ENCODE measurements at regions not wholly inside any gene's neighbourhood (a gene's known extent, or its start where the extent isn't known, plus 50 kb on each side); places are given as distances from the start of the nearest gene placed in this dataset.

DNA sequence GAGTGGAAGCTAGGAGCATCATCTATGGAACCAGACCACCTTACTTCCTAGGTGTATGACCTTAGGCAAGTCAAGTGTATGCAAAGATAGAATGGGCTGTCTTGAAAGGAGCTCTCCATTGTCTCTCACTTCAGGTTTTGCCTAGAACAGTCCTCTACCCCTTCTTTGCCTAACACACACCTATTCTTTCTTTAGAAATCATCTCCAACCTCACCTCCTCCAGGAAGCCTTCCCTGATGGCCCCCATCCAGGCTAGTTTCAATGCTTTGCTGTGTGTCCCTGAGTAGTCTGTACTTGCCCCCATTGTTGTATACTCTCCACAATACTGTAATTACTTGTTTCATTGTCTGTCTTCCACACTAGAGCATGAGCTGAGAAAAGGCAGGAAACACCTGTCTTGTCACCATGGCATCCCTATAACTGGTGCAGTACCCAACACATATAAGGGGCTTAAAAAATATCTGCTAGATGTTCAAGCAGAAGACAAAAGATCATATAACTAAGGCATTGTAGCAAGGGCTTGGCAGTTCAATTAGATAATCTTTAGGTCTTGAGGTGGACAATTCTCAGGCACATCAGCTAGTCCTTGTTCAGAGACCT is 83.0 kb downstream of the RRAGC start:
- no peak for TF ChIP-seq POLR2AphosphoS5 (IDR thresholded peaks at IDR 0.05)
- TF ChIP-seq, protein P1, sequence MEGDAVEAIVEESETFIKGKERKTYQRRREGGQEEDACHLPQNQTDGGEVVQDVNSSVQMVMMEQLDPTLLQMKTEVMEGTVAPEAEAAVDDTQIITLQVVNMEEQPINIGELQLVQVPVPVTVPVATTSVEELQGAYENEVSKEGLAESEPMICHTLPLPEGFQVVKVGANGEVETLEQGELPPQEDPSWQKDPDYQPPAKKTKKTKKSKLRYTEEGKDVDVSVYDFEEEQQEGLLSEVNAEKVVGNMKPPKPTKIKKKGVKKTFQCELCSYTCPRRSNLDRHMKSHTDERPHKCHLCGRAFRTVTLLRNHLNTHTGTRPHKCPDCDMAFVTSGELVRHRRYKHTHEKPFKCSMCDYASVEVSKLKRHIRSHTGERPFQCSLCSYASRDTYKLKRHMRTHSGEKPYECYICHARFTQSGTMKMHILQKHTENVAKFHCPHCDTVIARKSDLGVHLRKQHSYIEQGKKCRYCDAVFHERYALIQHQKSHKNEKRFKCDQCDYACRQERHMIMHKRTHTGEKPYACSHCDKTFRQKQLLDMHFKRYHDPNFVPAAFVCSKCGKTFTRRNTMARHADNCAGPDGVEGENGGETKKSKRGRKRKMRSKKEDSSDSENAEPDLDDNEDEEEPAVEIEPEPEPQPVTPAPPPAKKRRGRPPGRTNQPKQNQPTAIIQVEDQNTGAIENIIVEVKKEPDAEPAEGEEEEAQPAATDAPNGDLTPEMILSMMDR (IDR thresholded peaks at IDR 0.05), result no peak
